ENCODE measurements at regions not wholly inside any gene's neighbourhood (a gene's known extent, or its start where the extent isn't known, plus 50 kb on each side); places are given as distances from the start of the nearest gene placed in this dataset.

- H2AFZ ChIP-seq (ENCODE audit: low read length): no peak overlapping the region
- no peak for DNase-seq
- H3K4me2 ChIP-seq (ENCODE audit: insufficient read depth, insufficient read length, low read length): no peak overlapping the region
- H4K91ac ChIP-seq (ENCODE audit: insufficient read length, low read depth, low read length): no peak overlapping the region
- H3K9ac ChIP-seq (ENCODE audit: extremely low read depth, insufficient read length, low read length): no peak overlapping the region
- H2BK15ac ChIP-seq (ENCODE audit: low read depth, low read length): no peak overlapping the region
- H4K5ac ChIP-seq (ENCODE audit: insufficient read length, low read depth, low read length): no peak overlapping the region
- no peaks in the 10 kb centered on the region for H4K20me1 ChIP-seq (ENCODE audit: control insufficient read depth, insufficient read depth, insufficient read length)
- H2AK5ac ChIP-seq (ENCODE audit: insufficient read length, low read length): no peak overlapping the region
- no peak overlapping the region for H3K56ac ChIP-seq (ENCODE audit: insufficient read length, low read depth, low read length)
- H3K4ac ChIP-seq (ENCODE audit: low read depth, low read length): no peak overlapping the region
- Mint-ChIP-seq H3K36me3 (ENCODE audit: insufficient read depth in 1 of 3, low read depth in 3 of 3) (no peaks in the 10 kb centered on the region), H3K27me3 (ENCODE audit: low read depth) (peaks cover 32% of the 10 kb centered on the region), H3K9me3 (no peaks in the 10 kb centered on the region), H3K27ac (no peak overlapping the region), H3K4me3 (no peak overlapping the region), H3K4me1 (peaks cover 2 to 3% of the 10 kb centered on the region in 2 experiments; a peak in 2 of 4 replicates)
- no peak overlapping the region for H2BK20ac ChIP-seq (ENCODE audit: low read depth, low read length, poor library complexity, severe bottlenecking)
- no peaks in the 10 kb centered on the region for H3K4me1 ChIP-seq (ENCODE audit: insufficient read depth, low read length)
- H3K23me2 ChIP-seq (ENCODE audit: insufficient read length, low read depth, low read length, poor library complexity, severe bottlenecking): no peaks in the 10 kb centered on the region
- H3K14ac ChIP-seq (ENCODE audit: insufficient read depth, low read length): no peak overlapping the region
- no peak overlapping the region for H2BK5ac ChIP-seq (ENCODE audit: insufficient read length, low read length)
- H4K8ac ChIP-seq (replicated peaks; ENCODE audit: insufficient read length, low read depth, low read length): no peak overlapping the region
- no peak overlapping the region for H3T11ph ChIP-seq (ENCODE audit: low read length)
- H3K18ac ChIP-seq (ENCODE audit: insufficient read length, low read depth, low read length): no peak overlapping the region
- no peaks in the 10 kb centered on the region for H3K79me2 ChIP-seq (ENCODE audit: insufficient read depth, low read length)
- no peak overlapping the region for H3K27ac ChIP-seq (ENCODE audit: insufficient read length, low read depth, low read length)
- no peaks in the 10 kb centered on the region for H3K9me3 ChIP-seq (ENCODE audit: control insufficient read depth, low read depth, low read length)
- H3K79me1 ChIP-seq (ENCODE audit: insufficient read depth, low read depth, low read length, poor library complexity, severe bottlenecking): no peaks in the 10 kb centered on the region
- TF ChIP-seq CTCF (conservative IDR thresholded peaks at IDR 0.05): no peak
- no peak overlapping the region for H3K23ac ChIP-seq (ENCODE audit: insufficient read length, low read depth, low read length)
- no peak overlapping the region for H2BK12ac ChIP-seq (ENCODE audit: insufficient read length, low read depth, low read length)
- H2BK120ac ChIP-seq (ENCODE audit: low read depth, low read length, poor library complexity, severe bottlenecking): no peak overlapping the region
- no CpG with 5 or more reads among the region's 10 CpGs for WGBS (ENCODE audit: extremely low coverage, insufficient read length, low lambda C conversion rate)
- H3K27me3 ChIP-seq (ENCODE audit: insufficient read depth, low read length): no peaks in the 10 kb centered on the region
Measured at GRCh38 chr7:98703916-98704315, 86.8 kb downstream of the NPTX2 start.

Measured in H9 (cell line).